Caco-2 (cell line): ENCODE measurements at regions not wholly inside any gene's neighbourhood (a gene's known extent, or its start where the extent isn't known, plus 50 kb on each side); places are given as distances from the start of the nearest gene placed in this dataset.

Experiments used
- BruUV-seq: library from RNA; stranded (reverse); fragments of 400-500 nt; replicated peaks from 2 replicates; lab custom pipeline; 2021; lab: Mats Ljungman, UMichigan
- CTCF ChIA-PET: fragments of 300-600 bp; sonication (Branson Sonifier 250); formaldehyde crosslinking; loops from one replicate; lab custom pipeline; 2022; ENCODE audit warnings: antibody characterized with exemption; lab: Charles Lee
- POLR2A ChIA-PET: fragments of 300-600 bp; sonication (Branson Sonifier 250); formaldehyde crosslinking; loops from one replicate; lab custom pipeline; 2022; ENCODE audit warnings: antibody characterized with exemption; lab: Charles Lee
- DNase-seq, 2 experiments: peaks; one replicate each; pipeline versions ENCODE4 v3.0.0 to v3.0.0-alpha.2; 2020 to 2022
- H3K27me3 ChIP-seq: replicated peaks from 2 replicates; pipeline ENCODE4 v1.6.0; 2011; ENCODE audit warnings: low read length; ENCODE audit not compliant: control insufficient read depth, insufficient read depth
- H3K36me3 ChIP-seq: 2 replicates; pipeline ENCODE4 v1.5.1; 2011; ENCODE audit warnings: low read length; ENCODE audit not compliant: control insufficient read depth, insufficient read depth
- H3K4me1 ChIP-seq: fragments of 250-450 bp; sonication (Bioruptor Pico); 2 replicates; pipeline ENCODE4 v1.5.1; 2020; ENCODE audit warnings: mild to moderate bottlenecking
- H3K4me3 ChIP-seq: 2 replicates; pipeline ENCODE4 v1.5.1; 2011; ENCODE audit warnings: low read depth, mild to moderate bottlenecking, control low read depth, low read length
- H3K9me3 ChIP-seq: fragments of 250-450 bp; sonication (Bioruptor Pico); 2 replicates; pipeline ENCODE4 v1.5.1; 2020; ENCODE audit warnings: mild to moderate bottlenecking, moderate library complexity
- H3K27ac Mint-ChIP-seq: one replicate; pipeline ENCODE4 v1.8.0; 2022; ENCODE audit warnings: mixed read lengths; ENCODE audit not compliant: unreplicated experiment
- H3K27me3 Mint-ChIP-seq: one replicate; pipeline ENCODE4 v1.8.0; 2022; ENCODE audit warnings: mixed read lengths; ENCODE audit not compliant: insufficient read depth, unreplicated experiment
- H3K36me3 Mint-ChIP-seq: one replicate; pipeline ENCODE4 v1.8.0; 2022; ENCODE audit warnings: mild to moderate bottlenecking, mixed read lengths; ENCODE audit not compliant: insufficient read depth, unreplicated experiment
- H3K4me1 Mint-ChIP-seq: one replicate; pipeline ENCODE4 v1.8.0; 2022; ENCODE audit warnings: low read depth, mixed read lengths; ENCODE audit not compliant: unreplicated experiment
- H3K4me3 Mint-ChIP-seq: one replicate; pipeline ENCODE4 v1.8.0; 2022; ENCODE audit warnings: mild to moderate bottlenecking, moderate library complexity, mixed read lengths; ENCODE audit not compliant: unreplicated experiment
- H3K9me3 Mint-ChIP-seq: one replicate; pipeline ENCODE4 v1.8.0; 2022; ENCODE audit warnings: mixed read lengths; ENCODE audit not compliant: unreplicated experiment
- CTCF ChIP-seq, 2 experiments: fragments of 200-600 bp in 1 of 2; IDR thresholded peaks; 1 replicate in 1 of 2; 2 replicates in 1 of 2; pipeline versions ENCODE4 v1.5.1 to v1.8.0; 2011 to 2022; ENCODE audit warnings: antibody characterized with exemption in 1 of 2, control low read depth in 1 of 2, inconsistent platforms in 1 of 2, low read depth in 1 of 2, low read length in 1 of 2, mild to moderate bottlenecking in 1 of 2, moderate library complexity in 1 of 2; ENCODE audit not compliant: insufficient read depth in 1 of 2, severe bottlenecking in 1 of 2, unreplicated experiment in 1 of 2
- intact Hi-C: fragments of 100-400 bp; cut with micrococcal nuclease; formaldehyde crosslinking; loops from one replicate; pipeline ENCODE4 v1.10.0; 2022; ENCODE audit not compliant: unreplicated experiment

DNA sequence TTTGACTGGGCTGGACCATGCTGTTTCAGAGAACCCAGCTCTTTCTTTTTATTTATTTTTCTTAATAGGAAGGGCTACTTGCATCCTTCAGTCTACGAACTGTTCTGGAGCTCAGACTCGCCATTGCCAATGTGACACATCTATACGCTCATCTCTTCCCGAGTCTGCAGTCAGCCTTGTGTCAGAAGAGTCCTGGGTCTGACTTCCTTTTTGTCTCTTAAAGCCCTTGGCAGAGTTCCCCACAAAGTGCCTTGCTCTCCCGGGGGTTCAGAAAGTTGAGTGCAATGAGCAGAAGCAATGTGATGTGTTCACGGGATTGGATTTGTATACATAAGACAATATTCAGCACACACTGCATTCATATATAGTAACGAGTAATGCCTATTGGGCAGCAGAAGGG is 140.4 kb downstream of the ATPSCKMT start:
- Histone ChIP-seq H3K4me3 (no peak overlapping the region), H3K4me1 (no peaks in the 10 kb centered on the region), H3K27me3 (no peaks in the 10 kb centered on the region; the same call in 1 of the 2 replicates), H3K36me3 (no peaks in the 10 kb centered on the region), H3K9me3 (no peaks in the 10 kb centered on the region)
- BruUV-seq = no TSS peak
- H3K4me3 Mint-ChIP-seq = no peak overlapping the region
- no peak for TF ChIP-seq CTCF (IDR thresholded peaks at IDR 0.05; ENCODE audit: insufficient read depth in 1 of 2, low read depth in 1 of 2, low read length in 1 of 2, severe bottlenecking in 1 of 2, unreplicated experiment in 1 of 2)
- no peak overlapping the region for H3K27ac Mint-ChIP-seq
- ChIA-PET CTCF (no interaction called here), POLR2A (no interaction called here)
- intact Hi-C loops = no loop called here
- H3K27me3 Mint-ChIP-seq = no peaks in the 10 kb centered on the region
- DNase-seq = no peak
- no peaks in the 10 kb centered on the region for H3K36me3 Mint-ChIP-seq
- no peaks in the 10 kb centered on the region for H3K9me3 Mint-ChIP-seq
- no peaks in the 10 kb centered on the region for H3K4me1 Mint-ChIP-seq

DNA sequence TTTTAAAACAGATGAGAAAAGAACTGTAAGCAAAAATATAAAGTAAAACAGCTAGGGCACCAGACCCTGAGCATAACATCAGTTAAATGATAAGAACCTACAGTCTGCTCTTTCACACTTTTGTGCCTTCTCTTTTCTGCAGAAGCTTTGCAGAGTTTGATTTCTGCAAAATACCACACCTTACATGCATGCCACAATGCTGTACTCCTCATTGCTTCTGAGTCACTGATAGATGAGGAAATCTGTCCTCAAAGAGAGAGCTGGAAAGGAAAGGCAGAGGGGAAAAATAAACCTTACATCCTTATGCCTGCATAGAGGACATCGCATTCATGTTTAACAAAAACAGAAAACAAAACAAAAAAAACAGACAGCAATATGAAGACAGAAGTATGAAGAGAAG is 142.9 kb downstream of the ATPSCKMT start:
- H3K4me1 Mint-ChIP-seq = no peaks in the 10 kb centered on the region
- Histone ChIP-seq H3K4me3 (no peak overlapping the region), H3K4me1 (no peaks in the 10 kb centered on the region), H3K27me3 (no peaks in the 10 kb centered on the region; the same call in 1 of the 2 replicates), H3K9me3 (no peaks in the 10 kb centered on the region), H3K36me3 (no peaks in the 10 kb centered on the region)
- no peaks in the 10 kb centered on the region for H3K27me3 Mint-ChIP-seq
- H3K4me3 Mint-ChIP-seq = no peak overlapping the region
- ChIA-PET POLR2A (no interaction called here), CTCF (no interaction called here)
- no TSS peak for BruUV-seq
- intact Hi-C loops = no loop called here
- H3K9me3 Mint-ChIP-seq = no peaks in the 10 kb centered on the region
- no peaks in the 10 kb centered on the region for H3K36me3 Mint-ChIP-seq
- DNase-seq = no peak
- H3K27ac Mint-ChIP-seq = no peak overlapping the region
- TF ChIP-seq CTCF (IDR thresholded peaks at IDR 0.05; ENCODE audit: insufficient read depth in 1 of 2, low read depth in 1 of 2, low read length in 1 of 2, severe bottlenecking in 1 of 2, unreplicated experiment in 1 of 2) = no peak

- H3K9me3 Mint-ChIP-seq = no peaks in the 10 kb centered on the region
- H3K4me1 ChIP-seq = no peaks in the 10 kb centered on the region
- no peaks in the 10 kb centered on the region for H3K36me3 ChIP-seq
- H3K27me3 ChIP-seq = no peaks in the 10 kb centered on the region; the same call in 1 of the 2 replicates
- ChIA-PET POLR2A (no interaction called here), CTCF (no interaction called here)
- H3K36me3 Mint-ChIP-seq = no peaks in the 10 kb centered on the region
- no TSS peak for BruUV-seq
- H3K4me3 Mint-ChIP-seq = no peak overlapping the region
- no peak for DNase-seq
- no peak for TF ChIP-seq CTCF (IDR thresholded peaks at IDR 0.05; ENCODE audit: insufficient read depth in 1 of 2, low read depth in 1 of 2, low read length in 1 of 2, severe bottlenecking in 1 of 2, unreplicated experiment in 1 of 2)
- no peak overlapping the region for H3K27ac Mint-ChIP-seq
- no peaks in the 10 kb centered on the region for H3K9me3 ChIP-seq
- H3K27me3 Mint-ChIP-seq = no peaks in the 10 kb centered on the region
- intact Hi-C loops = no loop called here
- no peak overlapping the region for H3K4me3 ChIP-seq
- H3K4me1 Mint-ChIP-seq = no peaks in the 10 kb centered on the region
Observed at GRCh38 chr5:10106285-10106684, 143.4 kb downstream of the ATPSCKMT start.
